GM12873 (cell line): ENCODE measurements at regions not wholly inside any gene's neighbourhood (a gene's known extent, or its start where the extent isn't known, plus 50 kb on each side); places are given as distances from the start of the nearest gene placed in this dataset.

Experiments
- CTCF ChIP-seq: IDR thresholded peaks from 2 replicates; pipeline ENCODE4 v1.5.1; 2012; ENCODE audit warnings: low read depth, mild to moderate bottlenecking, moderate library complexity, low read length, control low read depth; ENCODE audit not compliant: insufficient read depth; ENCODE audit errors: missing control alignments

GRCh38 chr17:22463110-22463850 lies 771.0 kb downstream of the KCNJ18 start:
- TF ChIP-seq CTCF, result no peak

GRCh38 chr17:22464041-22464440 lies 771.7 kb downstream of the KCNJ18 start:
- no peak for TF ChIP-seq CTCF

GRCh38 chr17:22467720-22468119 lies 775.4 kb downstream of the KCNJ18 start:
- no peak for TF ChIP-seq CTCF

- TF ChIP-seq CTCF, result no peak
Observed at GRCh38 chr17:22469101-22469880, 777.0 kb downstream of the KCNJ18 start.

- no peak for TF ChIP-seq CTCF
Observed at GRCh38 chr17:22469941-22470340, 777.6 kb downstream of the KCNJ18 start.

GRCh38 chr17:22470411-22471175 lies 778.3 kb downstream of the KCNJ18 start:
- no peak for TF ChIP-seq CTCF

GRCh38 chr17:22484826-22485225 lies 792.5 kb downstream of the KCNJ18 start:
- no peak for TF ChIP-seq CTCF
